Ishikawa (cell line): ENCODE measurements at regions not wholly inside any gene's neighbourhood (a gene's known extent, or its start where the extent isn't known, plus 50 kb on each side); places are given as distances from the start of the nearest gene placed in this dataset.

Experiments used
- CEBPB ChIP-seq: IDR thresholded peaks from 2 replicates; pipeline ENCODE4 v1.6.1; 2012
- CREB1 ChIP-seq: IDR thresholded peaks from 2 replicates; pipeline ENCODE4 v1.6.1; 2012; ENCODE audit warnings: low read depth
- EGR1 ChIP-seq: IDR thresholded peaks from 2 replicates; pipeline ENCODE4 v1.6.1; 2012
- EP300 ChIP-seq: IDR thresholded peaks from 2 replicates; pipeline ENCODE4 v1.6.1; 2012; ENCODE audit warnings: borderline replicate concordance
- FOXM1 ChIP-seq: IDR thresholded peaks from 2 replicates; pipeline ENCODE4 v1.6.1; 2012; ENCODE audit warnings: low read depth, borderline replicate concordance
- MAX ChIP-seq: IDR thresholded peaks from 2 replicates; pipeline ENCODE4 v1.6.1; 2012
- NFIC ChIP-seq: IDR thresholded peaks from 2 replicates; pipeline ENCODE4 v1.6.1; 2012
- RAD21 ChIP-seq: IDR thresholded peaks from 2 replicates; pipeline ENCODE4 v1.6.1; 2012; ENCODE audit warnings: low read depth
- REST ChIP-seq: IDR thresholded peaks from 2 replicates; pipeline ENCODE4 v1.6.1; 2012; ENCODE audit warnings: low read depth, mild to moderate bottlenecking
- TAF1 ChIP-seq: IDR thresholded peaks from 2 replicates; pipeline ENCODE4 v1.6.1; 2012; ENCODE audit warnings: low read depth, mild to moderate bottlenecking
- TCF12 ChIP-seq: IDR thresholded peaks from 2 replicates; pipeline ENCODE4 v1.6.1; 2012; ENCODE audit warnings: low read depth
- TEAD4 ChIP-seq: IDR thresholded peaks from 2 replicates; pipeline ENCODE4 v1.6.1; 2012
- USF1 ChIP-seq: IDR thresholded peaks from 2 replicates; pipeline ENCODE4 v1.6.1; 2012
- YY1 ChIP-seq: IDR thresholded peaks from 2 replicates; pipeline ENCODE4 v1.6.1; 2012; ENCODE audit warnings: low read depth
- ZBTB7A ChIP-seq: IDR thresholded peaks from 2 replicates; pipeline ENCODE4 v1.6.1; 2012; ENCODE audit warnings: low read depth

- TF ChIP-seq ZBTB7A (no peak), REST (no peak), NFIC (no peak), EGR1 (no peak), CREB1 (no peak), YY1 (no peak), TAF1 (no peak), EP300 (no peak), FOXM1 (no peak)
Observed at GRCh38 chr9:19637084-19637483, 151.8 kb downstream of the SLC24A2 start.

GRCh38 chr9:19634881-19635280 is 154.0 kb downstream of the SLC24A2 start:
- no peak for TF ChIP-seq EP300
- no peak for TF ChIP-seq REST
- no peak for TF ChIP-seq MAX
- no peak for TF ChIP-seq FOXM1
- no peak for TF ChIP-seq USF1
- TF ChIP-seq NFIC: no peak
- no peak for TF ChIP-seq RAD21
- TF ChIP-seq TEAD4: no peak
- TF ChIP-seq CREB1: no peak
- no peak for TF ChIP-seq CEBPB
- TF ChIP-seq TAF1: no peak
- no peak for TF ChIP-seq EGR1
- TF ChIP-seq YY1: no peak
- no peak for TF ChIP-seq ZBTB7A
- TF ChIP-seq TCF12: no peak

- TF ChIP-seq ZBTB7A (no peak), EGR1 (no peak), RAD21 (no peak), YY1 (no peak), CEBPB (no peak), MAX (no peak), USF1 (no peak), TCF12 (no peak), TEAD4 (no peak)
Observed at GRCh38 chr9:19631181-19631580, 157.7 kb downstream of the SLC24A2 start.

GRCh38 chr9:19630760-19631159 is 158.1 kb downstream of the SLC24A2 start:
- no peak for TF ChIP-seq TEAD4
- TF ChIP-seq CEBPB: no peak
- no peak for TF ChIP-seq CREB1
- TF ChIP-seq RAD21: no peak
- TF ChIP-seq ZBTB7A: no peak
- no peak for TF ChIP-seq NFIC
- no peak for TF ChIP-seq TAF1

- TF ChIP-seq CREB1 (no peak), USF1 (no peak), TEAD4 (no peak), MAX (no peak), ZBTB7A (no peak), FOXM1 (no peak), CEBPB (no peak), EP300 (no peak), RAD21 (no peak), TAF1 (no peak)
Observed at GRCh38 chr9:19629488-19629887, 159.3 kb downstream of the SLC24A2 start.
